NCI-H526 treated with DMSO at 0.1 percent for 48 hours (cell line): ENCODE measurements at regions not wholly inside any gene's neighbourhood (a gene's known extent, or its start where the extent isn't known, plus 50 kb on each side); places are given as distances from the start of the nearest gene placed in this dataset.
"Not testable (repeated sequence)": the region's sequence is repeated elsewhere in the genome, so short reads cannot be mapped to it uniquely, and the experiment has no call there.

ENCODE experiments used
- DNase-seq: peaks from one replicate; lab custom pipeline; 2025; lab: John Stamatoyannopoulos, UW

DNA sequence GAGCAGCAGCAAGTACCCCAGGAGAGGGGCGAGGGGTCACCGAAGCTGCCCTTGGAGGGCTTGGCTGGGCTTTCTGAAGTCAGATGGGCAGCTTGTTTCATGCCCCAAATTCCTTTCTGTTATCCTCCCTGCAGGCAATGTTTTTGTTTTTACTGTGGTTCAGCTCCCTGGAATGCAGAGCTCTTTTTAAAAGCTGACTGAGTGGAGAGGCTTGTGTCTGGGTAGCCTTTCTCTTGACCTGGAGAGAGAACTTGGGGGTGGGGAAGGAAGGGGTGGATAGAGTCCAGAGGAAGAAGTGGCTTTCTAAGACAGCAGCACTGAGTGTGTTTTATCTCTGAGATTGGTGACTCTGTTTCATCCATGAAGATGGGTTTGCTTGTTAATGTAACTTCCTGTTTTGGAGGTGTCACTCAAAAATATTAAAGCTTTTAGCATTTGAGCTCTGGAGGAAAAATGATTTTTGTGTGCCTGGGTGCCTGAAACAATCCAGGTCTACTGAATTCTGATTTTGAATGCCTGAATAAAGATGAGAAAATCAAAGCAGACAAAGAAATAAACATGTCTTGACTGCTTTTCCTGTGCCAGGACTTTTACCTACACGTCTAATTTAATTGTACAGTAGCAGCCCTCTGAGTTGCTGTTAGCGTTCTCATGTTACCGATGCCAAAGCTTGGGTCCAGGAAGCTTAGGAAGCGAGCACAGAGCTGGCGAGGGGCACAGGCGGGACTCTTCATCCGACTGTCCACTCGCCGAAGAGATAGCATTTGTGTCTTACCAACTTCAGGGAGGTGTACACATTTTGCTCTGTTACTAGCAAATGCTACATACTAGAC, 78.2 kb upstream of the EEF1E1 start:
- no peak for DNase-seq

DNA sequence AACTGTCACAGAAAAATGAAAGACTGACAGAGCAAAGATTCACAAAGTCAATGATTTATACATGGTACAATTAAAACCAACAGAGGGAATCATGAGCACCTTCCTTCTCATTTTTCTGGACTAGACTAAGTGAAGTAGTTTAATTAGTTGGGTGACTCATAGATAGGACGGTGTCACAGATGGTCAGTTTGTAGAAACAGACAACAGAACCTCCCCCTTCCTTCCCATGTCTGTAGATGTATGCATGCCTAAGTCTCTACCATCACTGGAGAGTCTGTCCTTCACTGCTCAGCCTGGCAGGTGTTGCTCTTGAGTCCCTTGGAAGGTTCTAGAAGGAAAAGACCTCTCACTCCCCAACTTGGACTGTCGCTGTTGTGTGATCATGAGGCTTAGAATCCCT, 75.4 kb upstream of the EEF1E1 start:
- no peak for DNase-seq

DNA sequence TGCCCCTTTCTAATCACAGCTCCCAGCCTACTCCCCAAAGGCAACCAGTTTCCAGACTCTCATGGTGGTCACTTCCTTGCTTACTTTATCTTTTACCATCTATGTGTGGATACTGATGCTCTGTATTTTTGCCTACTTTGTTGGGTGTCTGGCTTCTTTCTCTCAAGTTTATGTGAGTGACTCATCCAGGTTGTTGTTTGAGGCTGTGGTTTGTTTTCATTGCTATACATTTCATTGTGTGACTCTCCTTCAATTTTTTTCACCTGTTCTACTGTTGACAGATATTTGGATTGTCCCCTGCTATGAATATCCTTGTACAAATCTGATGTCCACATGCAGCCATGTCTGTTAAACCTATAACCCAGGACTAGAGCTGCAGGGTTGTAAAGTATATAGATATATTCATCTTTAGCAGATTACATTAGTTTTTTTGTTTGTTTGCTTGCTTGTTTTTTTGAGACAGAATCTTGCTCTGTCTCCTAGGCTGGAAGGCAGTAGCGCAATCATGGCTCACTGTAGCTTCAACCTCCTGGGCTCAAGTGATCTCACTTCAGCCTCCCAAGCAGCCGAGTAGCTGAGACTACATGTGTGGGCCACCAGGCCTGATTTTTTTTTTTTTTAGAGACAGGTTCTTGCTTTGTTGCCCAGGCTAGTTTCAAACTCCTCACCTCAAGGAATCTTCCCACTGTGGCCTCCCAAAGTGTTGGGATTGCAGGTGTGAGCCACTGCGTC, 72.9 kb upstream of the EEF1E1 start:
- DNase-seq = no peak

DNA sequence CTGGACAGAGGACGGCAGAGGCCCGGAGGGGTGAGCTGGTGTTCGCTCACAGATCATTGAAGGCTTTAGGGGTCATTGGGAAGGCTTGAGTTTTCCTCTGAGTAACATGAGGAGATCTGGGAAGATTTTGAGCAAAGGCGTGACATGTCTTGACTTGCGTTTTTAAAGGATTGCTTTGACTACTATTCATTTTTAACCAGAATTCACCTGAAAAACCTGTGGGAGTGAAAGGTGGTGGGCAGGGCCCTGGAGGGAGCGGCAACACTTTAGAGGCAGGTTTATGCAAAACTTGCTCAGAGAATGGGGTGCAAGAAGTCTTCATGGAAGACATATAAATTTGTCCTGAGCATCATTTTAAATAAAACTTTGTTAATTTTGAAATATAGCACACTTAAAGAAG, 72.2 kb upstream of the EEF1E1 start:
- DNase-seq = no peak

DNA sequence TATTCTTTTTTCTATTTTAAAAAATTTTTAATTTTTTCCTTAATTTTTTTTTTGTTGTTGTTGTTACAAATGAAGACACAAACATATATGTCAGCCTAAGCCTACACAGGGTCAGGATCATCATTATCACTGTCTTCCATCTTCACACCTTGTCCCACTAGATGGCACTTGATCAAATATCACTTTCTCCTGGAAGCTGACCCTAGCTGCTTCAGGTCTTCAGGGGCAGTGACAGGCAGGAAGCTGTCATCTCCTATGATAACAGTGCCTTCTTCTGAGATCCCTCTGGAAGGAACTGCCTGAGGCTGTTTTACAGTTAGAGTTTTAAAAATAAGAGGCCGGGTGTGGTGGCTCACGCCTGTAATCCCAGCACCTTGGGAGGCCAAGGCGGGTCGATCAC, 70.2 kb upstream of the EEF1E1 start:
- no peak for DNase-seq

DNA sequence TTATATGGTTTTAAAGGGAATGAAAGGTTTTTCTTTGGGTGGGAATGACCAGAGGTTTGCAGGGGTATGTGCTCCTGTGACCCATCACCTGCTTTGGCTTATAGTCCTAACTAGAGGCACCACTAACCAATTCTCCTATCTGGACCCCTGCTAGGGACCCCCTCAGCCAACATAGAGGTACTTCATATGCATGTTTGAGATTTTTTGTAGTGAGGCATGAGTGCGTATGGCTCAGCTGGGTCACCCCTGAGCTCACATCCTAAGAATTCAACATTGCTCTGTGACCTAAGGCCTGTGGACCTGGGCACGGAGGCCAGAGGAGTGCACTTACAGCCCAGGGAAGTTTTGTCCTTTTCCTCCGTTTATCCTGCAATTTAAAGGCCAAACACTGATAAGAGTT, 68.4 kb upstream of the EEF1E1 start:
- DNase-seq = no peak

DNA sequence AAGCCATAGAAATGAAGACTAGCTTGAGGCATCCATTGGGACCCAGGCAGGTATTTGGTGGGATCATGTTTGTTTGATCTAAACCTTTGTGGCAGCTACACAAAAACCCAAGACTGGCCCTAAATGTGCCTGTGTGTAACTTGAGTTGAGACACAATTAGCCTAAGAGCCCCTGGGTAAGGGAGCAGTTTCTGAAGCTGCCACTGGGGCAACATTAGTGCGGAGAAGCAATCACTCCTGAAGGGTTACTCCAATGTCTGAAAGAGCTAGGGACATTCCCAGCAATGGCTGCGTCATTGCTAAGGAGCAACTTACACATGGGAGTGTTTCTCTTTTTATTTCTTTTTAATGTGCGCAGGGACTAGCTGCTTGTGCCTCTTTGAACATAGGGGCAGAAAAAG, 67.9 kb upstream of the EEF1E1 start:
- DNase-seq = no peak

DNA sequence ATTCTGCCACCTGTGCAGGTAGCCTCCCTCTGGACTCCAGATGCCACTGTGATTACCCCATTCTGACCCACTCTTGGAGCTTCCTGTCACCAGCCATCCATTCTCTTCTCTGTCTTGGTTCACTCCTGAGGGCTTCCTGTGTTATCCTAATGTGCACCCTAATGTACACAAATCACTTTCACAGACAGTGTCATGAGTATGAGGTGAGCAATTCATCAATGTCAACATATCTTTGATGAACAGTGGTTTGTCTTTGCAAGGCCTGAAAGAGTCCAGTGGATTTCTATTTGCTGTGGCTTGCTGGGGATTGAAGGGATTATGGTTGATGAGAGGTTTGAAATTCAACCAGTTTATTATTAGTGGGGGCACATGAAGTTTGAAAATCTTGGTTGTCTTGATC, 63.8 kb upstream of the EEF1E1 start:
- DNase-seq = no peak

DNA sequence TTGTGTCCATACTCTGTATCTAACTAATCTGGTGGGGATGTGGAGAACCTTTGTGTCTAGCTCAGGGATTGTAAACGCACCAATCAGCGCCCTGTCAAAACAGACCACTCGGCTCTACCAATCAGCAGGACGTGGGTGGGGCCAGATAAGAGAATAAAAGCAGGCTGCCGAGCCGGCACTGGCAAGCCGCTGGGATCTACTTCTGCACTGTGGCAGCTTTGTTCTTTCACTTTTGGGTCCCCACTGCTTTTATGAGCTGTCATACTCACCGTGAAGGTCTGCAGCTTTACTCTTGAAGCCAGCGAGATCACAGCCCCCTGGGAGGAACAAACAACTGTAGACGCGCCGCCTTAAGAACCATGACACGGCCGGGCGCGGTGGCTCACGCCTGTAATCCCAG, 62.7 kb upstream of the EEF1E1 start:
- not testable (repeated sequence) for DNase-seq

DNA sequence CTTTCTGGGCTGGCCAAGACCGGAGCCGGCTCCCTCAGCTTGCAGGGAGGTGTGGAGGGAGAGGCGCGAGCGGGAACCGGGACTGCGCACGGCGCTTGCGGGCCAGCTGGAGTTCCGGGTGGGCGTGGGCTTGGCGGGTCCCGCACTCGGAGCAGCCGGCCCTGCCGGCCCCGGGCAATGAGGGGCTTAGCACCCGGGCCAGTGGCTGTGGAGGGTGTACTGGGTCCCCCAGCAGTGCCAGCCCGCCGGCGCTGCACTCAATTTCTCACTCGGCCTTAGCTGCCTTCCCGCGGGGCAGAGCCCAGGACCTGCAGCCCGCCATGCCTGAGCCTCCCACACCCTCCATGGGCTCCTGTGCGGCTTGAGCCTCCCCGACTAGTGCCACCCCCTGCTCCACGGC, 61.9 kb upstream of the EEF1E1 start:
- not testable (repeated sequence) for DNase-seq

DNA sequence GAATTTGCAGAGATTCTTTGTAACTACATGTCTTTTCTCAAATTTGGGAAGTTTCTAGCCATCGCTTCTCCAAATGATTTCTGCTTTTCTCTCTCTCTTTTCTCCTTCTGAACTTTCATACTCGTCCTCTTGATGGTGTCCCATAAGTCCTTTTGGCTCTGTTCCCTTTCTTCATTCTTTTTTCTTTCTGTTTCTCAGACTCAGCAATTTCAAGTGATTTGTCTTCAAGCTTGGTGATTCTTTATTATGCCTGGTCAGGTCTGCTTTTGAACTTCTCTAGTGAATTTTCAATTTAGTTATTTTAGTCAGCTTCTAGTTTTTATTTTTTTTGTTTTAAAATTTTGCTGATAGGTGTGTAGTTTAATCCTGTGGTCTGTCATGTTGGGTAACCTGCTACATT, 57.6 kb upstream of the EEF1E1 start:
- no peak for DNase-seq

DNA sequence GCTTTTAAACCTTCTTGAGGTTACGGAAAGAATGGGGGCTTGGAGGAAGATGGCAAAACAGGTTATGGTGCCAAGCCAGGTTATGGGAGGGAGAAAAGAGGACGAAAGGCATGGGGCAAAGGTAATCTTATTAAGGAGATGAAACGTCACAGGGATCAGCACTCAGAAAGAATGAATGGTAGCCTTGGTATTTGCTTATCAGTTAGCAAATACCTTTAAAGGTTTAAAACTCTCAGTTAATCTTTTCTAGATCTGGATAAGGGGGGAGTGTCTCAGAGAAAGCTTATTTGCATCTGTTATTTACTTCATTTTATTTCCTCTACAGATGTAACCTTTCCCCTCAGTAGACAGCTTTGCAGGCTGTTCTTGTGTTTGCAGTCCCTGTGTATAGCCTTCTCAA, 55.5 kb upstream of the EEF1E1 start:
- no peak for DNase-seq

DNA sequence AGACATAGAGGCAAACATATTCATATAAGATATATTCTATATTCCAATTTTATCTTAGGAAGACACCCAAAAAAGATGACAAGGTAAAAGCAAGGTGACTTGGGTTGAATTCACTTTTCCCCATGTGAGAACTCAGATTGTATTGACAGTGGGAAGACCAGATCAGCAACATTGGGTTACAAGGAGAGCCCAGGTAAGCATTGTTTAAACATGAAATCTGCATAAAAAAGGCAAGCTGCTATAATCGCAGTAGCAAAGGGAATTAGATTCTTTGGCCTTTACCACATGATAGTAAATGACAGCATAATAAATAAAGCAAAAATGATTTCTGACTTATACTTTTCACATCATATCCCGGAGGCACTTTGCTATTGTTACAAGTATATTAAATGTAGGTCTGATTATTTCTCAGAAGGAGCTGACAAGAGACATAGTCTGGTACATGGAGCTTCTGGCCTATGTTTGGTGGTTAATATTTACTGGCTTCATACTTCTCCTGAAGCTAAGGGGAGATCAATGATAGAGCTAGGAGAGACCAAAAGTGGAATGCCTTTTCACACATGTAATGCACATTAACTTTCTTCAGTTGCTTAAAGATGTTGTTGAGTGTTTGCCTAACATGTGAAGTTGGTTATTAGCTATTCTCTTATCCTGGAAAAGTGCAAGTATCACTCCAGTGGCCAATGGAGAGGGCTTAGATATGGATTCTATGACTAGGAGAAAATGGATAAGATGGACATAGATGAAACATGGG, 53.1 kb upstream of the EEF1E1 start:
- DNase-seq = no peak
